ENCODE measurements at regions not wholly inside any gene's neighbourhood (a gene's known extent, or its start where the extent isn't known, plus 50 kb on each side); places are given as distances from the start of the nearest gene placed in this dataset.

DNA sequence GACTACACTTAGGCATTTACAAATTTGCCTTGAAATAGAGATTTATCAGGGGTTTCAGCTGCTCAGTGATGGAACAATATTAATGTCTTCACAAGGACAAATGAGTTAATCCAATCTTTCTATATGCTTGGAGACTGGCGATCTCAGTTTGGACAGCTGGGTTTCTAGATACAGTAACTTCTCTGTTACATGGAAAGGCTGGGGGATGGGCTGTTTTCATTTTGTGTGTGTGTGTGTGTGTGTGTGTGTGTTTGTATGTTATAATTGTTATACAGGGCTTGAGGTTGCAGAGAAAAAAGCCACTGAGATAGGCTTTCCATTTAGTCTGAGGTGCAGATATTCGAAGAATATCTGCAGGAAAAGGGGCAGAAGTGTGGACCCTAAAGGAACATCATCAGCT, 359.3 kb upstream of the SALL1 start:
- TF ChIP-seq TOX (CRISPR knock-in tag; IDR thresholded peaks at IDR 0.05; ENCODE audit: borderline replicate concordance) (no peak), RARB (CRISPR knock-in tag; IDR thresholded peaks at IDR 0.05) (no peak), GLIS3 (CRISPR knock-in tag; IDR thresholded peaks at IDR 0.05) (no peak), ZNF565 (CRISPR knock-in tag; conservative IDR thresholded peaks at IDR 0.05; ENCODE audit: low read depth) (no peak), ESRRG (CRISPR knock-in tag; IDR thresholded peaks at IDR 0.05) (no peak), CSDC2 (CRISPR knock-in tag; IDR thresholded peaks at IDR 0.05) (no peak), PPARA (CRISPR knock-in tag; IDR thresholded peaks at IDR 0.05; ENCODE audit: borderline replicate concordance) (no peak), ZFP30 (CRISPR knock-in tag; IDR thresholded peaks at IDR 0.05) (no peak)
- TF ChIP-seq, protein P1, sequence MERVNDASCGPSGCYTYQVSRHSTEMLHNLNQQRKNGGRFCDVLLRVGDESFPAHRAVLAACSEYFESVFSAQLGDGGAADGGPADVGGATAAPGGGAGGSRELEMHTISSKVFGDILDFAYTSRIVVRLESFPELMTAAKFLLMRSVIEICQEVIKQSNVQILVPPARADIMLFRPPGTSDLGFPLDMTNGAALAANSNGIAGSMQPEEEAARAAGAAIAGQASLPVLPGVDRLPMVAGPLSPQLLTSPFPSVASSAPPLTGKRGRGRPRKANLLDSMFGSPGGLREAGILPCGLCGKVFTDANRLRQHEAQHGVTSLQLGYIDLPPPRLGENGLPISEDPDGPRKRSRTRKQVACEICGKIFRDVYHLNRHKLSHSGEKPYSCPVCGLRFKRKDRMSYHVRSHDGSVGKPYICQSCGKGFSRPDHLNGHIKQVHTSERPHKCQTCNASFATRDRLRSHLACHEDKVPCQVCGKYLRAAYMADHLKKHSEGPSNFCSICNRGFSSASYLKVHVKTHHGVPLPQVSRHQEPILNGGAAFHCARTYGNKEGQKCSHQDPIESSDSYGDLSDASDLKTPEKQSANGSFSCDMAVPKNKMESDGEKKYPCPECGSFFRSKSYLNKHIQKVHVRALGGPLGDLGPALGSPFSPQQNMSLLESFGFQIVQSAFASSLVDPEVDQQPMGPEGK (CRISPR knock-in tag; IDR thresholded peaks at IDR 0.05; ENCODE audit: borderline replicate concordance), result no peak
- TF ChIP-seq, protein P2, sequence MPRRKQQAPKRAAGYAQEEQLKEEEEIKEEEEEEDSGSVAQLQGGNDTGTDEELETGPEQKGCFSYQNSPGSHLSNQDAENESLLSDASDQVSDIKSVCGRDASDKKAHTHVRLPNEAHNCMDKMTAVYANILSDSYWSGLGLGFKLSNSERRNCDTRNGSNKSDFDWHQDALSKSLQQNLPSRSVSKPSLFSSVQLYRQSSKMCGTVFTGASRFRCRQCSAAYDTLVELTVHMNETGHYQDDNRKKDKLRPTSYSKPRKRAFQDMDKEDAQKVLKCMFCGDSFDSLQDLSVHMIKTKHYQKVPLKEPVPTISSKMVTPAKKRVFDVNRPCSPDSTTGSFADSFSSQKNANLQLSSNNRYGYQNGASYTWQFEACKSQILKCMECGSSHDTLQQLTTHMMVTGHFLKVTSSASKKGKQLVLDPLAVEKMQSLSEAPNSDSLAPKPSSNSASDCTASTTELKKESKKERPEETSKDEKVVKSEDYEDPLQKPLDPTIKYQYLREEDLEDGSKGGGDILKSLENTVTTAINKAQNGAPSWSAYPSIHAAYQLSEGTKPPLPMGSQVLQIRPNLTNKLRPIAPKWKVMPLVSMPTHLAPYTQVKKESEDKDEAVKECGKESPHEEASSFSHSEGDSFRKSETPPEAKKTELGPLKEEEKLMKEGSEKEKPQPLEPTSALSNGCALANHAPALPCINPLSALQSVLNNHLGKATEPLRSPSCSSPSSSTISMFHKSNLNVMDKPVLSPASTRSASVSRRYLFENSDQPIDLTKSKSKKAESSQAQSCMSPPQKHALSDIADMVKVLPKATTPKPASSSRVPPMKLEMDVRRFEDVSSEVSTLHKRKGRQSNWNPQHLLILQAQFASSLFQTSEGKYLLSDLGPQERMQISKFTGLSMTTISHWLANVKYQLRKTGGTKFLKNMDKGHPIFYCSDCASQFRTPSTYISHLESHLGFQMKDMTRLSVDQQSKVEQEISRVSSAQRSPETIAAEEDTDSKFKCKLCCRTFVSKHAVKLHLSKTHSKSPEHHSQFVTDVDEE (CRISPR knock-in tag; IDR thresholded peaks at IDR 0.05), result no peak
